IPS-18a (cell line): ENCODE measurements at regions not wholly inside any gene's neighbourhood (a gene's known extent, or its start where the extent isn't known, plus 50 kb on each side); places are given as distances from the start of the nearest gene placed in this dataset.
"Not testable (repeated sequence)": the region's sequence is repeated elsewhere in the genome, so short reads cannot be mapped to it uniquely, and the experiment has no call there.

Source experiments
- H3K27ac ChIP-seq: one replicate; pipeline ENCODE4 v1.5.1; 2013; ENCODE audit warnings: low read length
- H3K27me3 ChIP-seq: one replicate; pipeline ENCODE4 v1.6.1; 2013; ENCODE audit warnings: mild to moderate bottlenecking, low read length; ENCODE audit not compliant: control insufficient read depth, insufficient read depth
- H3K36me3 ChIP-seq: one replicate; pipeline ENCODE4 v1.6.1; 2013; ENCODE audit warnings: low read depth, low read length; ENCODE audit not compliant: control insufficient read depth
- H3K4me1 ChIP-seq: one replicate; pipeline ENCODE4 v1.6.1; 2013; ENCODE audit warnings: low read depth, low read length; ENCODE audit not compliant: control insufficient read depth
- H3K4me3 ChIP-seq: one replicate; pipeline ENCODE4 v1.5.1; 2013; ENCODE audit warnings: low read length
- H3K9ac ChIP-seq: one replicate; pipeline ENCODE4 v1.6.1; 2013; ENCODE audit warnings: mild to moderate bottlenecking, low read length, moderate library complexity
- H3K9me3 ChIP-seq: one replicate; pipeline ENCODE4 v1.6.1; 2013; ENCODE audit warnings: low read depth, low read length; ENCODE audit not compliant: control insufficient read depth

GRCh38 chr3:15851735-15852134 is 54.0 kb upstream of the ANKRD28 start:
- H3K4me3 ChIP-seq = no peak overlapping the region
- H3K36me3 ChIP-seq = no peaks in the 10 kb centered on the region
- H3K9me3 ChIP-seq = no peaks in the 10 kb centered on the region
- H3K9ac ChIP-seq = no peak overlapping the region
- peaks cover 5% of the 10 kb centered on the region for H3K4me1 ChIP-seq
- H3K27me3 ChIP-seq = no peaks in the 10 kb centered on the region
- no peak overlapping the region for H3K27ac ChIP-seq

GRCh38 chr3:15858547-15859506 is 61.0 kb upstream of the ANKRD28 start:
- Histone ChIP-seq H3K9ac (peak overlapping the region; percentile 53), H3K27ac (no peak overlapping the region), H3K4me1 (peaks cover 27% of the 10 kb centered on the region), H3K27me3 (no peaks in the 10 kb centered on the region), H3K36me3 (no peaks in the 10 kb centered on the region), H3K9me3 (no peaks in the 10 kb centered on the region), H3K4me3 (peak overlapping the region; percentile 83)

GRCh38 chr3:15859507-15860013 is 61.8 kb upstream of the ANKRD28 start:
- Histone ChIP-seq H3K4me1 (peaks cover 27% of the 10 kb centered on the region), H3K9me3 (no peaks in the 10 kb centered on the region), H3K4me3 (peak overlapping the region; percentile 83), H3K9ac (peak overlapping the region; percentile 53), H3K27ac (no peak overlapping the region), H3K27me3 (no peaks in the 10 kb centered on the region), H3K36me3 (no peaks in the 10 kb centered on the region)

GRCh38 chr3:15860014-15860934 is 62.5 kb upstream of the ANKRD28 start:
- Histone ChIP-seq H3K27ac (peak overlapping the region; percentile 36), H3K36me3 (no peaks in the 10 kb centered on the region), H3K27me3 (no peaks in the 10 kb centered on the region), H3K9ac (peak overlapping the region; percentile 69), H3K9me3 (no peaks in the 10 kb centered on the region), H3K4me3 (peak overlapping the region; percentile 83), H3K4me1 (peaks cover 27% of the 10 kb centered on the region)

- Histone ChIP-seq H3K4me3 (peak overlapping the region; percentile 83), H3K27me3 (no peaks in the 10 kb centered on the region), H3K4me1 (peaks cover 24% of the 10 kb centered on the region), H3K9me3 (no peaks in the 10 kb centered on the region), H3K27ac (no peak overlapping the region), H3K36me3 (no peaks in the 10 kb centered on the region), H3K9ac (peak overlapping the region; percentile 69)
Observed at GRCh38 chr3:15861163-15861562, 63.4 kb upstream of the ANKRD28 start.

- no peak overlapping the region for H3K27ac ChIP-seq
Observed at GRCh38 chr3:15872807-15873206, 75.0 kb upstream of the ANKRD28 start.

GRCh38 chr3:15873415-15873814 is 75.6 kb upstream of the ANKRD28 start:
- H3K9ac ChIP-seq = no peak overlapping the region
- H3K27me3 ChIP-seq = no peaks in the 10 kb centered on the region
- no peak overlapping the region for H3K27ac ChIP-seq
- H3K4me1 ChIP-seq = no peaks in the 10 kb centered on the region
- H3K36me3 ChIP-seq = no peaks in the 10 kb centered on the region
- no peak overlapping the region for H3K4me3 ChIP-seq
- H3K9me3 ChIP-seq = no peaks in the 10 kb centered on the region

More at GRCh38 chr3:15872807-15873206, 75.0 kb upstream of the ANKRD28 start:
- Histone ChIP-seq H3K4me1 (no peaks in the 10 kb centered on the region), H3K4me3 (no peak overlapping the region), H3K27me3 (no peaks in the 10 kb centered on the region), H3K36me3 (no peaks in the 10 kb centered on the region), H3K9me3 (no peaks in the 10 kb centered on the region), H3K9ac (no peak overlapping the region)

- no peaks in the 10 kb centered on the region for H3K36me3 ChIP-seq
- no peak overlapping the region for H3K4me3 ChIP-seq
- no peaks in the 10 kb centered on the region for H3K27me3 ChIP-seq
- no peaks in the 10 kb centered on the region for H3K4me1 ChIP-seq
- no peak overlapping the region for H3K27ac ChIP-seq
- H3K9ac ChIP-seq = no peak overlapping the region
- no peaks in the 10 kb centered on the region for H3K9me3 ChIP-seq
Observed at GRCh38 chr3:15875016-15875689, 77.4 kb upstream of the ANKRD28 start.

- no peaks in the 10 kb centered on the region for H3K4me1 ChIP-seq
- H3K4me3 ChIP-seq = no peak overlapping the region
- H3K36me3 ChIP-seq = no peaks in the 10 kb centered on the region
- no peak overlapping the region for H3K9ac ChIP-seq
- H3K9me3 ChIP-seq = no peaks in the 10 kb centered on the region
- H3K27ac ChIP-seq = no peak overlapping the region
- H3K27me3 ChIP-seq = no peaks in the 10 kb centered on the region
Observed at GRCh38 chr3:15876669-15877068, 78.9 kb upstream of the ANKRD28 start.

- no peaks in the 10 kb centered on the region for H3K27me3 ChIP-seq
- no peak overlapping the region for H3K9ac ChIP-seq
- no peak overlapping the region for H3K4me3 ChIP-seq
- no peaks in the 10 kb centered on the region for H3K36me3 ChIP-seq
- no peak overlapping the region for H3K27ac ChIP-seq
- no peaks in the 10 kb centered on the region for H3K4me1 ChIP-seq
- H3K9me3 ChIP-seq = no peaks in the 10 kb centered on the region
Observed at GRCh38 chr3:15877813-15878212, 80.0 kb upstream of the ANKRD28 start.

- H3K27me3 ChIP-seq, H3K4me3 ChIP-seq, H3K9me3 ChIP-seq, H3K36me3 ChIP-seq, H3K9ac ChIP-seq, H3K27ac ChIP-seq, H3K4me1 ChIP-seq: not testable (repeated sequence)
Observed at GRCh38 chr3:15879787-15880186, 82.0 kb upstream of the ANKRD28 start.
